HCT116 (cell line): ENCODE measurements at regions not wholly inside any gene's neighbourhood (a gene's known extent, or its start where the extent isn't known, plus 50 kb on each side); places are given as distances from the start of the nearest gene placed in this dataset.

Experiments
- ATAC-seq: fragments of 200-7000 bp; cut with Tn5 transposase; 2 replicates; pipeline ENCODE4 v1.9.1; 2020; ENCODE audit warnings: mild to moderate bottlenecking, moderate library complexity
- BruUV-seq: library from RNA; stranded (reverse); fragments of 400-500 nt; replicated peaks from 2 replicates; lab custom pipeline; 2021; lab: Mats Ljungman, UMichigan
- CTCF ChIA-PET: fragments of 300-600 bp; sonication (Branson Sonifier 250); formaldehyde crosslinking; loops from one replicate; lab custom pipeline; 2021; ENCODE audit warnings: antibody characterized with exemption; lab: Charles Lee
- POLR2A ChIA-PET: fragments of 300-600, 350-600 bp; sonication (Branson Sonifier 250); formaldehyde crosslinking; loops from one replicate; lab custom pipeline; 2021; ENCODE audit warnings: antibody characterized with exemption; lab: Charles Lee
- RAD21 ChIA-PET, 2 experiments: fragments of 300-600 bp; sonication (Branson Sonifier 250); formaldehyde crosslinking; loops; one replicate each; lab custom pipeline; 2023; ENCODE audit warnings: low total read pairs in 2 of 2; ENCODE audit not compliant: uncharacterized antibody in 2 of 2, unreplicated experiment in 2 of 2, low non-redundant PET in 1 of 2; lab: Charles Lee
- DNase-seq: peaks from one replicate; pipeline ENCODE4 v3.0.0-alpha.2; 2010; ENCODE audit warnings: low read depth, low spot score
- H2AFZ ChIP-seq: fragments of 200-600 bp; shearing (Covaris generic), sonication (generic); 2 replicates; pipeline ENCODE4 v1.6.1; 2017; ENCODE audit warnings: low read depth, mixed run types, mixed read lengths, antibody characterized with exemption, low read length; ENCODE audit not compliant: poor library complexity, severe bottlenecking
- H3K27ac ChIP-seq: 2 replicates; pipeline ENCODE4 v1.5.1; 2012; ENCODE audit warnings: low read depth, low read length
- H3K27me3 ChIP-seq: fragments of 200-600 bp; sonication (generic); 2 replicates; pipeline ENCODE4 v1.6.1; 2016; ENCODE audit warnings: mixed run types, low read length, mixed read lengths; ENCODE audit not compliant: insufficient read depth
- H3K36me3 ChIP-seq, 2 experiments: fragments of 200-500 bp in 1 of 2; fragments of 200-600 bp in 1 of 2; sonication (Bioruptor generic) in 1 of 2; sonication (generic) in 1 of 2; 2 replicates each; pipeline versions ENCODE4 v1.5.1 to v1.6.1; 2014 to 2016; ENCODE audit warnings: low read length in 2 of 2, inconsistent platforms in 1 of 2, mixed read lengths in 1 of 2, mixed run types in 1 of 2; ENCODE audit not compliant: insufficient read depth in 2 of 2, control insufficient read depth in 1 of 2
- H3K4me1 ChIP-seq, 2 experiments: fragments of 200-600 bp in 1 of 2; sonication (generic) in 1 of 2; 2 replicates each; pipeline versions ENCODE4 v1.5.1 to v1.6.1; 2012 to 2017; ENCODE audit warnings: low read length in 2 of 2, inconsistent platforms in 1 of 2, mild to moderate bottlenecking in 1 of 2, mixed read lengths in 1 of 2, mixed run types in 1 of 2, moderate library complexity in 1 of 2; ENCODE audit not compliant: insufficient read depth in 2 of 2, control insufficient read depth in 1 of 2
- H3K4me2 ChIP-seq: fragments of 200-600 bp; sonication (generic); 2 replicates; pipeline ENCODE4 v1.6.1; 2017; ENCODE audit warnings: mixed run types, low read length, mixed read lengths
- H3K4me3 ChIP-seq, 2 experiments: fragments of 200-600 bp in 1 of 2; sonication (generic) in 1 of 2; replicated peaks in 1 of 2; 2 replicates each; pipeline ENCODE4 v1.5.1; 2011 to 2016; ENCODE audit warnings: low read length in 2 of 2, control low read depth in 1 of 2, low read depth in 1 of 2, mild to moderate bottlenecking in 1 of 2, mixed read lengths in 1 of 2, mixed run types in 1 of 2
- H3K79me2 ChIP-seq: fragments of 200-600 bp; sonication (generic); 2 replicates; pipeline ENCODE4 v1.6.1; 2017; ENCODE audit warnings: mild to moderate bottlenecking, mixed run types, low read length, moderate library complexity, mixed read lengths; ENCODE audit not compliant: insufficient read depth
- H3K9ac ChIP-seq: fragments of 200-600 bp; sonication (generic); 2 replicates; pipeline ENCODE4 v1.6.1; 2016; ENCODE audit warnings: low read length, mixed read lengths
- H3K9me2 ChIP-seq: fragments of 200-600 bp; sonication (generic), shearing (Covaris generic); 2 replicates; pipeline ENCODE4 v1.6.1; 2017; ENCODE audit warnings: mixed run types, mild to moderate bottlenecking, moderate library complexity; ENCODE audit not compliant: insufficient read depth
- H3K9me3 ChIP-seq, 2 experiments: fragments of 200-500 bp in 1 of 2; fragments of 200-600 bp in 1 of 2; sonication (Bioruptor generic) in 1 of 2; sonication (generic) in 1 of 2; 2 replicates each; pipeline ENCODE4 v1.6.1; 2014 to 2017; ENCODE audit warnings: low read length in 2 of 2, mixed read lengths in 2 of 2, inconsistent platforms in 1 of 2, low read depth in 1 of 2, mild to moderate bottlenecking in 1 of 2, mixed run types in 1 of 2, moderate library complexity in 1 of 2; ENCODE audit not compliant: control insufficient read depth in 1 of 2, insufficient read depth in 1 of 2
- H4K20me1 ChIP-seq: fragments of 200-600 bp; sonication (generic), shearing (Covaris generic); 2 replicates; pipeline ENCODE4 v1.6.1; 2017; ENCODE audit warnings: mixed run types, mild to moderate bottlenecking, moderate library complexity; ENCODE audit not compliant: insufficient read depth
- CBX3 ChIP-seq: IDR thresholded peaks from 2 replicates; pipeline ENCODE4 v1.6.1; 2012; ENCODE audit warnings: low read depth
- EZH2phosphoT487 ChIP-seq: fragments of 200-600 bp; IDR thresholded peaks from 2 replicates; pipeline ENCODE4 v1.6.1; 2018; ENCODE audit warnings: antibody characterized with exemption, borderline replicate concordance
- RAD21 ChIP-seq: IDR thresholded peaks from 2 replicates; pipeline ENCODE4 v1.6.1; 2012; ENCODE audit warnings: low read depth, mild to moderate bottlenecking
- SIN3A ChIP-seq: IDR thresholded peaks from 2 replicates; pipeline ENCODE4 v1.6.1; 2012; ENCODE audit warnings: low read depth
- intact Hi-C: fragments of 100-400 bp; cut with micrococcal nuclease; formaldehyde crosslinking; loops from 2 replicates; pipeline ENCODE4 v1.10.0; 2022
- TF ChIP-seq, protein P1 (sequence below): IDR thresholded peaks from 2 replicates; pipeline ENCODE4 v1.6.1; 2012; ENCODE audit warnings: low read depth

DNA sequence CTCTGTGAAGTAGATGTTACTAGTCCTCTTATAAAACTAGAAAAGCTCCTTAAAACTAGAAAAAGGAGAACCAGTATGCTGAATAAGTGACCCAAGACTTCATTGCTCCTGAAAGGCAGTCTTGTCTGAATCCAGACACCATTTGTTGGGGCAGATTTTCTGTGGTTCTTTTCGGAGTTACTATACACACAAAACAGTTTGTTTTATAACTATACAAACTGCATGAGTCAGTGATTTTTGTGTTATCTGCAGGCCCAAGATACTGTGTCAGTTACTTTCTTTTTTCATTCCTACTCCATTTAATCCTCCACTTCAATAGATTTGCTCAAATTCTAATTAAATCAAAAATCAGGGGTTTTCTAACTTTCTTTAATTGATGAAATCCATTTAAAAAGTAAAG lies 244.6 kb downstream of the ARPP21 start:
- H3K27ac ChIP-seq, result no peak overlapping the region
- no peaks in the 10 kb centered on the region for H3K9me2 ChIP-seq
- H3K27me3 ChIP-seq, result no peaks in the 10 kb centered on the region
- DNase-seq (no peak), ATAC-seq (no peak)
- no peaks in the 10 kb centered on the region for H3K4me1 ChIP-seq
- no peaks in the 10 kb centered on the region for H4K20me1 ChIP-seq
- H3K4me3 ChIP-seq, result no peak overlapping the region
- no peak for TF ChIP-seq RAD21
- TF ChIP-seq SIN3A, result no peak
- peaks cover 4 to 5% of the 10 kb centered on the region in 2 experiments; a peak in 2 of 4 replicates for H3K9me3 ChIP-seq
- no peaks in the 10 kb centered on the region for H3K36me3 ChIP-seq
- H3K4me2 ChIP-seq, result no peak overlapping the region
- ChIA-PET POLR2A (no interaction called here), RAD21 (no interaction called here), CTCF (no interaction called here)
- no peak overlapping the region for H2AFZ ChIP-seq
- H3K9ac ChIP-seq, result no peak overlapping the region
- no TSS peak for BruUV-seq
- intact Hi-C loops, result no loop called here
- H3K79me2 ChIP-seq, result no peaks in the 10 kb centered on the region

DNA sequence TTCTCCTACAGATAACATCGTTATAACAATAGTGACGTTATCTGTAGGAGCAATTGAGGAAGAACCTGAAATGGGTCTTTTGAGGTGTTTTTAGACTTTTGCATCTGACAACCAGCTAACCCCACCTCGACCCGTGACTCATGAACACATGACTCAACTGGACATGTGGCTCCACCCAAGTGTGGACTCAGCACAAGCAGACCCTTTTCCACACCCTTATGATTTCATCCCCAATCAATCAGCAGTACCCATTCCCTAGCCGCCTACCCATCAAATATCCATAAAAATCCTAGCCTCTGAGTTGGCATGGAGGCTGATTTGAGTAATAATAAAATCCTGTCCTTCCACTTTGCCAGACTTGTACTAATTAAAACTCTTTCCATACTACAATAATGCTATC lies 255.4 kb downstream of the ARPP21 start:
- Histone ChIP-seq H3K4me3 (no peak overlapping the region), H3K4me1 (no peaks in the 10 kb centered on the region), H3K27ac (no peak overlapping the region)
- no peak for ATAC-seq
- BruUV-seq, result no TSS peak
- POLR2A ChIA-PET, result no interaction called here
- TF ChIP-seq, protein P1, sequence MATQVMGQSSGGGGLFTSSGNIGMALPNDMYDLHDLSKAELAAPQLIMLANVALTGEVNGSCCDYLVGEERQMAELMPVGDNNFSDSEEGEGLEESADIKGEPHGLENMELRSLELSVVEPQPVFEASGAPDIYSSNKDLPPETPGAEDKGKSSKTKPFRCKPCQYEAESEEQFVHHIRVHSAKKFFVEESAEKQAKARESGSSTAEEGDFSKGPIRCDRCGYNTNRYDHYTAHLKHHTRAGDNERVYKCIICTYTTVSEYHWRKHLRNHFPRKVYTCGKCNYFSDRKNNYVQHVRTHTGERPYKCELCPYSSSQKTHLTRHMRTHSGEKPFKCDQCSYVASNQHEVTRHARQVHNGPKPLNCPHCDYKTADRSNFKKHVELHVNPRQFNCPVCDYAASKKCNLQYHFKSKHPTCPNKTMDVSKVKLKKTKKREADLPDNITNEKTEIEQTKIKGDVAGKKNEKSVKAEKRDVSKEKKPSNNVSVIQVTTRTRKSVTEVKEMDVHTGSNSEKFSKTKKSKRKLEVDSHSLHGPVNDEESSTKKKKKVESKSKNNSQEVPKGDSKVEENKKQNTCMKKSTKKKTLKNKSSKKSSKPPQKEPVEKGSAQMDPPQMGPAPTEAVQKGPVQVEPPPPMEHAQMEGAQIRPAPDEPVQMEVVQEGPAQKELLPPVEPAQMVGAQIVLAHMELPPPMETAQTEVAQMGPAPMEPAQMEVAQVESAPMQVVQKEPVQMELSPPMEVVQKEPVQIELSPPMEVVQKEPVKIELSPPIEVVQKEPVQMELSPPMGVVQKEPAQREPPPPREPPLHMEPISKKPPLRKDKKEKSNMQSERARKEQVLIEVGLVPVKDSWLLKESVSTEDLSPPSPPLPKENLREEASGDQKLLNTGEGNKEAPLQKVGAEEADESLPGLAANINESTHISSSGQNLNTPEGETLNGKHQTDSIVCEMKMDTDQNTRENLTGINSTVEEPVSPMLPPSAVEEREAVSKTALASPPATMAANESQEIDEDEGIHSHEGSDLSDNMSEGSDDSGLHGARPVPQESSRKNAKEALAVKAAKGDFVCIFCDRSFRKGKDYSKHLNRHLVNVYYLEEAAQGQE, result no peak
- TF ChIP-seq EZH2phosphoT487, result no peak
- TF ChIP-seq CBX3, result no peak
- TF ChIP-seq, all 23 proteins: peak for 0
- ChIA-PET RAD21 (no interaction called here), CTCF (no interaction called here)
- Histone ChIP-seq H4K20me1 (no peaks in the 10 kb centered on the region), H3K9me3 (no peaks in the 10 kb centered on the region), H3K36me3 (no peaks in the 10 kb centered on the region), H3K4me2 (no peak overlapping the region), H3K9me2 (no peaks in the 10 kb centered on the region), H3K79me2 (no peaks in the 10 kb centered on the region), H3K27me3 (no peaks in the 10 kb centered on the region), H2AFZ (no peak overlapping the region), H3K9ac (no peak overlapping the region)
- DNase-seq, result no peak
- intact Hi-C loops, result no loop called here
